ENCODE measurements at regions not wholly inside any gene's neighbourhood (a gene's known extent, or its start where the extent isn't known, plus 50 kb on each side); places are given as distances from the start of the nearest gene placed in this dataset.

DNA sequence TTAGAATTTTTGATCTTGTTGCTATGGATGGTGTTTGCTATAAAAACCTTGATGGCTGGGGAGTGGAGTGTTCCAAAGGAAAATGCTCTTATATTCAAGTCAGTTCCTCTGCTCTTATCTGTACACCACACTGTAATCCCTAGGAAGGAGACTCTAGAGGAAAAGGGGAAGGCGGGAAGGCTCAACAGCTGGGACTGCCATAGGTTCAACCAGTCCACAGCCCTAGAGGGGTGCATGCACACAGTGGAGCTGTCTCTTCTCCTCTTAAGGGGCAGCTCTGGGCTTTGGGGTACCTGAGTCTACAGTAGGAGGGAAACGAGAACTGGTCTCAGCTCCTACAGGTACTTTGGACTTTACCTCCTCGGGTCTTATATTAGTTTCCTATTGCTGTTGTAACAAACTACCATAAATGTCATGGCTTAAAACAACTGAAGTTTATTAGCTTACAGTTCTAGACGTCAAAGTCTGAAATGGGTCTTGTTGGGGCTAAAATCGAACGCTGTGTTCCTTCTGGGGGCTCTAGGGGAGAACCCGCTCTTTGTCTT lies 77.2 kb upstream of the ZBED5 start:
- Histone ChIP-seq H3K4me3 (no peak overlapping the region), H3K36me3 (no peaks in the 10 kb centered on the region), H3K27ac (no peak overlapping the region), H3K27me3 (peaks cover 0 to 22% (median 9%) of the 10 kb centered on the region in 3 donors), H3K4me1 (peaks cover 0 to 37% (median 33%) of the 10 kb centered on the region in 4 donors), H3K9me3 (no peaks in the 10 kb centered on the region)
- WGBS, 5 donors: 80 to 91% (median 85%) methylated on average over 7 of the region's 7 CpGs
- no peak for TF ChIP-seq EP300 (IDR thresholded peaks at IDR 0.05)
- TF ChIP-seq, protein P1, sequence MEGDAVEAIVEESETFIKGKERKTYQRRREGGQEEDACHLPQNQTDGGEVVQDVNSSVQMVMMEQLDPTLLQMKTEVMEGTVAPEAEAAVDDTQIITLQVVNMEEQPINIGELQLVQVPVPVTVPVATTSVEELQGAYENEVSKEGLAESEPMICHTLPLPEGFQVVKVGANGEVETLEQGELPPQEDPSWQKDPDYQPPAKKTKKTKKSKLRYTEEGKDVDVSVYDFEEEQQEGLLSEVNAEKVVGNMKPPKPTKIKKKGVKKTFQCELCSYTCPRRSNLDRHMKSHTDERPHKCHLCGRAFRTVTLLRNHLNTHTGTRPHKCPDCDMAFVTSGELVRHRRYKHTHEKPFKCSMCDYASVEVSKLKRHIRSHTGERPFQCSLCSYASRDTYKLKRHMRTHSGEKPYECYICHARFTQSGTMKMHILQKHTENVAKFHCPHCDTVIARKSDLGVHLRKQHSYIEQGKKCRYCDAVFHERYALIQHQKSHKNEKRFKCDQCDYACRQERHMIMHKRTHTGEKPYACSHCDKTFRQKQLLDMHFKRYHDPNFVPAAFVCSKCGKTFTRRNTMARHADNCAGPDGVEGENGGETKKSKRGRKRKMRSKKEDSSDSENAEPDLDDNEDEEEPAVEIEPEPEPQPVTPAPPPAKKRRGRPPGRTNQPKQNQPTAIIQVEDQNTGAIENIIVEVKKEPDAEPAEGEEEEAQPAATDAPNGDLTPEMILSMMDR (IDR thresholded peaks at IDR 0.05): no peak
- no peak for TF ChIP-seq POLR2AphosphoS5 (IDR thresholded peaks at IDR 0.05)
- TF ChIP-seq POLR2A (IDR thresholded peaks at IDR 0.05): no peak
- DNase-seq: no peak
- intact Hi-C loops (cut with DNase I; ENCODE audit: low total_unique reads): loop anchor here (5.0 kb wide), 1 partner anchor 87 kb away; no protein-coding TSS in a partner anchor

DNA sequence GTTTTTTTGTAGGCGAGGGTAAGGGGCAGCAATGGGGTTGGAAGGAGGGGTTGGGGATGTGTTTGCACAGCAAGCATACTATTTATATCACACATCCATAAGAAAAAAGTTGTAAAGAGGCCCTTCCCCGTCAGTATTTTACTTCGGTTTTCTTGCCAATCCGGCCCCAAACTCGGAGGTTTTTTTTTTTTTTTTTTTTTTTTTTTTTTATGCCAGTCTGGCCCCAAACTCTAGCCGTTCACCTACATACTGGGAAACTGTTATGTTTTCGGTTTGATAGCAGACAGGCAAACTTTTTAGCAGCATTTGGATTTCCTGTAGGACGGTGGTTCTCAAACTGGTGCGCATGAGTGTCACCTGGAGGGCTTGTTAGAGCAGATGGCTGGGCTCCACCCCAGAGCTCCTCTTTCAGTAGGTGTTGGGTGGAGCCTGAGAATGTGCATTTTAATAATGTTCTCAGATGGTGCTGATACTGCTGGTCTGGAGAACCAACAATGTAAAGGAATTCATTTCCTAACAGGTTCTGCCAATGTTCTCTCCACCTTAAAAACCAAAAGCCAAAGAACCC lies 76.5 kb upstream of the ZBED5 start:
- peak overlapping the region; percentile 36 to 45 (median 40) for H3K4me3 ChIP-seq

DNA sequence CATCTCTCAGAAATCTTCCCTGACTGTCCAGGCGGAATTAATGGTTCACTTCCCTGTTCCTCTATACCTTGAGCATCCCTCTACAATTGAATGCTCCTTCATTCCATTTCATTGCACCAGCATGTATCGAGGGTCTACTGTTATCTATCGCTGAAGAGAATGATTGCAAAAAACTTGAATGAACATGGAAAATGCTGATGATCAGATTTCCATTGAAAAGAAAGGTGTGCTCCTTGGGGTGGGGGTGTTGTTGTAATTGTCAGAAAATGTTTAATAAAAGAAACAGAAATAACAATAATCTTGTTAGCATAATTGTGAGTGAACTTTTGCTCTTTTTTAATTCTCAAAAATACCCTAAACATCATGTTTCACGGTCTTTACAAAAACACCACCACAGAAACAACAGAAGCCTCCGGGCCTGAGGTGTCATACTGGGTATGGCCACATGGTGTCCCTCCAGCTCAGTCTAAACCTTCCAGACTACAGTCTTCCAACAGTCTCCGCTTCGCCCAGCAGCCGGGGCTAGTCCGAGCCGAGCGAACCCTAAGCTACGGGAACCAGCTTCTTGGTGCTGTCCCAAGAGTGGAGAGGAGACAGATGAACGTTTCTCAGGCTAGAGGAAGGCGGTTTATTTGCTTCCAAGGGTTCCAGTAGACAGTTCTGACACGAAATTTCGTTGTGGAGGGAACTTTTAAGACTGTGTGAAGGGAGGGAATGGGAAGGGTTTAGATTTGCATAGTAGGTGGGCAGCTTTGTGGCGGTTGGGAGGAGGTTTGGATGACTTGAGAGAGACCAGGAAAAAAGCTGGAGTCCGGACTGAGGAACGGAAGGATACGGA lies 75.8 kb upstream of the ZBED5 start:
- WGBS, 5 donors: 5 to 6% (median 6%) methylated on average over 20 of the region's 20 CpGs
- H3K36me3 ChIP-seq: no peaks in the 10 kb centered on the region
- intact Hi-C loops (cut with DNase I; ENCODE audit: low total_unique reads): no loop called here
- no peaks in the 10 kb centered on the region for H3K9me3 ChIP-seq
- H3K4me3 ChIP-seq: peak overlapping the region; percentile 36 to 45 (median 40)
- TF ChIP-seq EP300 (IDR thresholded peaks at IDR 0.05) (no peak), POLR2AphosphoS5 (IDR thresholded peaks at IDR 0.05) (peak in 2 of 3 donors; percentile 15 to 77), POLR2A (IDR thresholded peaks at IDR 0.05) (no peak)
- TF ChIP-seq, protein P1 (IDR thresholded peaks at IDR 0.05): peak in 6 of 7 experiments; percentile 38 to 98 (median 96)
- peaks cover 0 to 42% (median 36%) of the 10 kb centered on the region in 4 donors for H3K4me1 ChIP-seq
- peaks cover 0 to 22% (median 9%) of the 10 kb centered on the region in 3 donors for H3K27me3 ChIP-seq
- DNase-seq: peak; percentile 90 to 97
- peak overlapping the region; percentile 51 to 84 (median 69) for H3K27ac ChIP-seq

More for the DNA sequence above, 76.5 kb upstream of the ZBED5 start:
- TF ChIP-seq EP300 (IDR thresholded peaks at IDR 0.05) (no peak), POLR2AphosphoS5 (IDR thresholded peaks at IDR 0.05) (no peak), POLR2A (IDR thresholded peaks at IDR 0.05) (no peak)
- TF ChIP-seq, protein P1 (IDR thresholded peaks at IDR 0.05): no peak
- 3 to 5% (median 4%) methylated on average over 9 of the region's 9 CpGs for WGBS, 5 donors
- H3K4me1 ChIP-seq: peaks cover 0 to 42% (median 36%) of the 10 kb centered on the region in 4 donors
- H3K36me3 ChIP-seq: no peaks in the 10 kb centered on the region
- intact Hi-C loops (cut with DNase I; ENCODE audit: low total_unique reads): no loop called here
- H3K27ac ChIP-seq: peak overlapping the region; percentile 51 to 84 (median 69)
- peak in 1 of 2 donors; percentile 37 for DNase-seq
- peaks cover 0 to 22% (median 9%) of the 10 kb centered on the region in 3 donors for H3K27me3 ChIP-seq
- H3K9me3 ChIP-seq: no peaks in the 10 kb centered on the region

DNA sequence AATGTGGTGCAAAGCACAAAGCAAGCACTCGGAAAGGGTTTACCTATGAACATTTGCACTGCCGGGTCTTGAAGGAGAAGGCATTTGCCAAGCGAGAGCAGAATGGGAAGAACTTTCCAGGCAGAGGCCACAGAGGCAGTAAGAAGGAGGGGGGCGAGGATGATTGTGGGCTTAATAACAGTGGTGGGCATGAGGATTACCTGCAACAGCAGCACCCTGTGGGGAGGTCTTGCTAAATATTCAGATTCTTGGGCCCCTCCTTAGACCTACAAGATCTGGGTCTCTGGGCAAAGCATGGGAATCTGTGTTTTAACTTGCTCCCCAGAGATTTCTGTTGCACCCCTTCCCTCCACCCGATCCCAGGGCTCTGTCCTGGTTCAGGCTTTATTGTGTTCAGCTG lies 75.1 kb upstream of the ZBED5 start:
- DNase-seq: no peak
- no peaks in the 10 kb centered on the region for H3K9me3 ChIP-seq

More for the DNA sequence above, 75.1 kb upstream of the ZBED5 start:
- WGBS, 5 donors: 81 to 94% (median 92%) methylated on average over 5 of the region's 5 CpGs
- Histone ChIP-seq H3K4me3 (no peak overlapping the region), H3K27ac (peak overlapping the region in 1 of 5 donors; percentile 84), H3K36me3 (no peaks in the 10 kb centered on the region), H3K4me1 (peaks cover 1 to 47% (median 37%) of the 10 kb centered on the region in 4 donors), H3K27me3 (peaks cover 0 to 22% (median 9%) of the 10 kb centered on the region in 3 donors)
- TF ChIP-seq EP300 (IDR thresholded peaks at IDR 0.05) (no peak), POLR2A (IDR thresholded peaks at IDR 0.05) (no peak), POLR2AphosphoS5 (IDR thresholded peaks at IDR 0.05) (no peak)
- TF ChIP-seq, protein P1 (IDR thresholded peaks at IDR 0.05): no peak
- intact Hi-C loops (cut with DNase I; ENCODE audit: low total_unique reads): no loop called here

Measured in stomach (tissue), 8 donors.